Gastrocnemius medialis (tissue), 4 donors: ENCODE measurements at regions not wholly inside any gene's neighbourhood (a gene's known extent, or its start where the extent isn't known, plus 50 kb on each side); places are given as distances from the start of the nearest gene placed in this dataset.

ENCODE experiments used
- POLR2A ChIP-seq, 2 donors: fragments of 450-650 bp; IDR thresholded peaks; one replicate each; pipeline ENCODE4 v1.6.1; 2017; ENCODE audit warnings: antibody characterized with exemption in 2 of 2, mild to moderate bottlenecking in 2 of 2, moderate library complexity in 2 of 2
- TF ChIP-seq, protein P1 (sequence below), 5 experiments: fragments of 450-650 bp in 3 of 5; fragments of 200-600 bp in 2 of 5; sonication (generic) in 2 of 5; IDR thresholded peaks in 4 of 5; conservative IDR thresholded peaks in 1 of 5; 1 replicate in 4 of 5; 2 replicates in 1 of 5; pipeline ENCODE4 v1.5.1; 2016 to 2019; ENCODE audit warnings: antibody characterized with exemption in 5 of 5, mild to moderate bottlenecking in 3 of 5, moderate library complexity in 3 of 5

DNA sequence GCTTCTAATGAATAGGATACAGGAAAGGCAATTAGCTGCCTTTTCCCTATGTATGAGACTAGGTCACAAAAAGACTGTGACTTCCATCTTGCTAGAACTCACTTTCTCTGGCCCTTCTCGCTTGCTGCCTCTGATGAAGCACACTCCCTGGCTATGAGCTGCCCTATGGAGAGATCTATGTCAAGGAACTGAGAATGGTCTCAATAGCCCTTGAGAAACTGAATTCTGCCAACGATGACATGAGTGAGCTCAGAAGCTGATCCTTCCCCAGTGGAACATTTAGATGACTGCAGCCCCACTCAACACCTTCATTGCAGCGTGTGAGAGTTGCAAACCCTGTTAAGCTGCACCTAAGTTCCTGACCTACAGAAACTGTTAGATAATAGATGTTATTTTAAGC lies 309.8 kb downstream of the COG6 start:
- TF ChIP-seq, protein P1, sequence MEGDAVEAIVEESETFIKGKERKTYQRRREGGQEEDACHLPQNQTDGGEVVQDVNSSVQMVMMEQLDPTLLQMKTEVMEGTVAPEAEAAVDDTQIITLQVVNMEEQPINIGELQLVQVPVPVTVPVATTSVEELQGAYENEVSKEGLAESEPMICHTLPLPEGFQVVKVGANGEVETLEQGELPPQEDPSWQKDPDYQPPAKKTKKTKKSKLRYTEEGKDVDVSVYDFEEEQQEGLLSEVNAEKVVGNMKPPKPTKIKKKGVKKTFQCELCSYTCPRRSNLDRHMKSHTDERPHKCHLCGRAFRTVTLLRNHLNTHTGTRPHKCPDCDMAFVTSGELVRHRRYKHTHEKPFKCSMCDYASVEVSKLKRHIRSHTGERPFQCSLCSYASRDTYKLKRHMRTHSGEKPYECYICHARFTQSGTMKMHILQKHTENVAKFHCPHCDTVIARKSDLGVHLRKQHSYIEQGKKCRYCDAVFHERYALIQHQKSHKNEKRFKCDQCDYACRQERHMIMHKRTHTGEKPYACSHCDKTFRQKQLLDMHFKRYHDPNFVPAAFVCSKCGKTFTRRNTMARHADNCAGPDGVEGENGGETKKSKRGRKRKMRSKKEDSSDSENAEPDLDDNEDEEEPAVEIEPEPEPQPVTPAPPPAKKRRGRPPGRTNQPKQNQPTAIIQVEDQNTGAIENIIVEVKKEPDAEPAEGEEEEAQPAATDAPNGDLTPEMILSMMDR (IDR thresholded peaks at IDR 0.05 in 4 of 5, conservative IDR thresholded peaks at IDR 0.05 in 1 of 5), result no peak
- no peak for TF ChIP-seq POLR2A (IDR thresholded peaks at IDR 0.05)
